Psoas muscle (tissue), 7 donors: ENCODE measurements at regions not wholly inside any gene's neighbourhood (a gene's known extent, or its start where the extent isn't known, plus 50 kb on each side); places are given as distances from the start of the nearest gene placed in this dataset.

Experiments used
- ATAC-seq, 4 donors: fragments of 200-7000 bp; cut with Tn5 transposase; one replicate each; pipeline ENCODE4 v1.9.1; 2020; ENCODE audit warnings: moderate library complexity in 3 of 4, mild to moderate bottlenecking in 2 of 4
- DNase-seq, 2 donors: peaks; one replicate each; pipeline ENCODE4 v3.0.0-alpha.2; 2020
- H3K27ac ChIP-seq: fragments of 200-600 bp; one replicate; pipeline ENCODE4 v1.8.0; 2022
- H3K27me3 ChIP-seq, 3 donors: fragments of 200-600 bp in 1 of 3; one replicate each; pipeline versions ENCODE4 v1.6.1 to v1.8.0; 2013 to 2022; ENCODE audit warnings: low read length in 2 of 3, mild to moderate bottlenecking in 2 of 3, moderate library complexity in 1 of 3; ENCODE audit not compliant: insufficient read depth in 3 of 3
- H3K36me3 ChIP-seq, 2 donors: fragments of 200-600 bp in 1 of 2; one replicate each; pipeline versions ENCODE4 v1.6.1 to v1.8.0; 2013 to 2022; ENCODE audit warnings: low read depth in 1 of 2, mild to moderate bottlenecking in 1 of 2, moderate library complexity in 1 of 2; ENCODE audit not compliant: insufficient read depth in 1 of 2
- H3K4me1 ChIP-seq: fragments of 200-600 bp; one replicate; pipeline ENCODE4 v1.8.0; 2022
- H3K4me3 ChIP-seq: fragments of 200-600 bp; one replicate; pipeline ENCODE4 v1.8.0; 2022; ENCODE audit warnings: mild to moderate bottlenecking
- H3K9me3 ChIP-seq: fragments of 200-600 bp; one replicate; pipeline ENCODE4 v1.8.0; 2022
- WGBS, 3 donors: extraction: QIAGEN DNeasy Blood & Tissue Kit; methylation state at CpG; one replicate each; pipeline versions ENCODE4 v1.1.6 to v1.1.7; 2013; 5-methylcytosine and 5-hydroxymethylcytosine counted together
- intact Hi-C, 2 donors: fragments of 100-400 bp; cut with DNase I; formaldehyde crosslinking; loops; one replicate each; pipeline versions ENCODE4 v1.11.0 to v1.14.2; 2022
- TF ChIP-seq, protein P1 (sequence below): fragments of 200-600 bp; IDR thresholded peaks from one replicate; pipeline ENCODE4 v1.8.0; 2022; ENCODE audit warnings: antibody characterized with exemption
- donor health status: healthy with polysubstance abuse.
- donor health status: DM: no; HTN: no; CAD: no; lungs with moderate emphysema.
- donor health status: Bipolar disorder and iron deficiency.
- donor health status: healthy.
- donor health status: DM: yes; HTN: yes; CAD: no.
- donor health status: DM: no; HTN: no; CAD: no.
- donor health status: DM: yes; HTN: yes; CAD: no.

GRCh38 chr4:33980361-33980760, 2264.0 kb downstream of the ARAP2 start:
- WGBS, 3 donors = 51 to 61% (median 58%) methylated on average over 2 of the region's 2 CpGs
- DNase-seq = no peak
- H3K9me3 ChIP-seq = no peaks in the 10 kb centered on the region
- H3K27me3 ChIP-seq = no peaks in the 10 kb centered on the region
- no peaks in the 10 kb centered on the region for H3K36me3 ChIP-seq
- TF ChIP-seq, protein P1, sequence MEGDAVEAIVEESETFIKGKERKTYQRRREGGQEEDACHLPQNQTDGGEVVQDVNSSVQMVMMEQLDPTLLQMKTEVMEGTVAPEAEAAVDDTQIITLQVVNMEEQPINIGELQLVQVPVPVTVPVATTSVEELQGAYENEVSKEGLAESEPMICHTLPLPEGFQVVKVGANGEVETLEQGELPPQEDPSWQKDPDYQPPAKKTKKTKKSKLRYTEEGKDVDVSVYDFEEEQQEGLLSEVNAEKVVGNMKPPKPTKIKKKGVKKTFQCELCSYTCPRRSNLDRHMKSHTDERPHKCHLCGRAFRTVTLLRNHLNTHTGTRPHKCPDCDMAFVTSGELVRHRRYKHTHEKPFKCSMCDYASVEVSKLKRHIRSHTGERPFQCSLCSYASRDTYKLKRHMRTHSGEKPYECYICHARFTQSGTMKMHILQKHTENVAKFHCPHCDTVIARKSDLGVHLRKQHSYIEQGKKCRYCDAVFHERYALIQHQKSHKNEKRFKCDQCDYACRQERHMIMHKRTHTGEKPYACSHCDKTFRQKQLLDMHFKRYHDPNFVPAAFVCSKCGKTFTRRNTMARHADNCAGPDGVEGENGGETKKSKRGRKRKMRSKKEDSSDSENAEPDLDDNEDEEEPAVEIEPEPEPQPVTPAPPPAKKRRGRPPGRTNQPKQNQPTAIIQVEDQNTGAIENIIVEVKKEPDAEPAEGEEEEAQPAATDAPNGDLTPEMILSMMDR = no peak
- H3K4me1 ChIP-seq = no peaks in the 10 kb centered on the region
- H3K4me3 ChIP-seq = no peak overlapping the region
- no peak overlapping the region for H3K27ac ChIP-seq
- intact Hi-C loops = no loop called here
- ATAC-seq = no peak

- 61 to 73% (median 68%) methylated on average over 3 of the region's 3 CpGs for WGBS, 3 donors
These were observed 2254.4 kb downstream of the ARAP2 start for GRCh38 chr4:33989820-33990443.

DNA sequence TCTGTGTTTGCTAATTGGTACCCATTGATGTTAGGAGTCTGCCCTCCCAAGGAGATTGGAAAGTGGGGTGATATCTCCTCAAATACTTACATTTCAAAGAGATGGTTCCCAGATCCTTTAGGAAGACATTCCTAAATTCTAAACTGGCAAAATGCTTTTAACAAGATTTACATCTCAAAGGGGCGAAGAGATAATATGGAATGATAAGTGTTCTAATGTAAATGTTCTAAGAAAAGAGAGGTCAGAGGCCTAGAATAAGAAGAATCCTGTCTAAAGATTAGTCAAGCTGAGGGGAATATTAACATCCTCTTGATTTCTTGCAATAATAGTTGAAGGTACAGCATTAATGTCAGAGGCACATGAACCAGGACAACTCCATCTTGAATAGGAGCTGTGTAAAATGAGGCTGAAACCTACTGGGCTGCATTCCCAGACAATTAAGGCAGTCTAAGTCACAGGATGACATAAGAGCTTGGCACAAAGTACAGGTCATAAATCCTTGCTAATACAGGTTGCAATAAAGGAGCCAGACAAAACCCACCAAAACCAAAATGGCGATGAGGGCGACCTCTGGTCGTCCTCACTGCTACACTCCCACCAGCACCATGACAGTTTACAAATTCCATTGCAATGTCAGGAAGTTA, 2248.1 kb downstream of the ARAP2 start:
- WGBS, 3 donors = 83 to 88% (median 84%) methylated on average over 4 of the region's 4 CpGs
- Histone ChIP-seq H3K4me1 (no peaks in the 10 kb centered on the region), H3K27ac (no peak overlapping the region), H3K9me3 (no peaks in the 10 kb centered on the region), H3K36me3 (no peaks in the 10 kb centered on the region), H3K4me3 (no peak overlapping the region), H3K27me3 (no peaks in the 10 kb centered on the region)
- ATAC-seq (no peak), DNase-seq (no peak)
- TF ChIP-seq, protein P1 = no peak
- intact Hi-C loops = no loop called here

More at GRCh38 chr4:33989820-33990443, 2254.4 kb downstream of the ARAP2 start:
- H3K9me3 ChIP-seq = no peaks in the 10 kb centered on the region
- intact Hi-C loops = no loop called here
- H3K27me3 ChIP-seq = no peaks in the 10 kb centered on the region
- H3K4me3 ChIP-seq = no peak overlapping the region
- TF ChIP-seq, protein P1 = no peak
- ATAC-seq (no peak), DNase-seq (no peak)
- no peaks in the 10 kb centered on the region for H3K4me1 ChIP-seq
- H3K36me3 ChIP-seq = no peaks in the 10 kb centered on the region
- H3K27ac ChIP-seq = no peak overlapping the region

DNA sequence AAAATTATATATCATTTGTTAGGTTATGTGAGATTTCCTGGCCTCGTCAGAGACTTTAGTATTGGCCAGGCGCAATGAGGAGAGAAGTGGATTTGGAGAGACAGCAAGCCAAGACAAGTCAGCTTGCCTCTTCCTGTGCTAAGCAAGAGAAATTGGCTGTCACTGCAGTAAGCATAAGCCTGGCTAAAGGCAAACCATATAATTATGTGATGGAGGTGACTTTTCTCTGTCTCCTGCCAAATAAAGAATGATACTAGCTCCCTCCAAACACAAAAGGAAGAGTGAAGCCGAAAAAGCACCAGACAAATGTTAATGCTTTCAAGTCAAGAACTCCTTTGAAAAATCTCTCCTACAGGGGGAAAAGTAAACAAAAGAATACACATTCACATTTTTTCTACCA, 2246.0 kb downstream of the ARAP2 start:
- H3K36me3 ChIP-seq = no peaks in the 10 kb centered on the region
- H3K4me3 ChIP-seq = no peak overlapping the region
- H3K4me1 ChIP-seq = no peaks in the 10 kb centered on the region
- no peak overlapping the region for H3K27ac ChIP-seq
- no peak for ATAC-seq
- no peaks in the 10 kb centered on the region for H3K9me3 ChIP-seq
- TF ChIP-seq, protein P1 = no peak
- H3K27me3 ChIP-seq = no peaks in the 10 kb centered on the region
- intact Hi-C loops = no loop called here
- WGBS, 3 donors = 51 to 59% (median 58%) methylated on average over 3 of the region's 3 CpGs
- no peak for DNase-seq
